22Rv1 (cell line): ENCODE measurements at regions not wholly inside any gene's neighbourhood (a gene's known extent, or its start where the extent isn't known, plus 50 kb on each side); places are given as distances from the start of the nearest gene placed in this dataset.

Source experiments
- ZFX ChIP-seq: fragments of 450-650 bp; IDR thresholded peaks from 2 replicates; pipeline ENCODE4 v1.6.1; 2017; ENCODE audit warnings: antibody characterized with exemption, borderline replicate concordance
- TF ChIP-seq, protein P1 (sequence below): fragments of 450-650 bp; IDR thresholded peaks from 2 replicates; pipeline ENCODE4 v1.5.1; 2017; ENCODE audit warnings: mild to moderate bottlenecking

DNA sequence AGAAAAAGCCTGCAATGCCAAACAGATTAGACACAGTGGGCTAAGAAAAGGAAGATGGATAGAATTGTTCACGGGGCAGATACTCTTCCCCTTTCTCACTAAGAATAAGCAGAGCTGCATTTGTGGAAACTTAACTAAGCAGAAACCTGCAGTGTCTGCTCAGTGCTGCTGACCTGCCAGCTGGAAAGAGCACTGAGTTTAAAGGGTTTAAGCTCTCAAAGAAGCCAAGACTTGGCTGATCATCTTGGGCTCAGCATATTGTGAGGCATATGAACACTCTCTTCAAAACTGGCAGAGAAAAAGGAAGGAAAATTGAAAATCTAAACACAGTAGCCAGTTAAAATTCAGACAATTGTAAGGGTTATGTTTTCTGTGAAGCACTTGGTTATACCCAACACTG is 711.1 kb upstream of the EPHA7 start:
- TF ChIP-seq, protein P1, sequence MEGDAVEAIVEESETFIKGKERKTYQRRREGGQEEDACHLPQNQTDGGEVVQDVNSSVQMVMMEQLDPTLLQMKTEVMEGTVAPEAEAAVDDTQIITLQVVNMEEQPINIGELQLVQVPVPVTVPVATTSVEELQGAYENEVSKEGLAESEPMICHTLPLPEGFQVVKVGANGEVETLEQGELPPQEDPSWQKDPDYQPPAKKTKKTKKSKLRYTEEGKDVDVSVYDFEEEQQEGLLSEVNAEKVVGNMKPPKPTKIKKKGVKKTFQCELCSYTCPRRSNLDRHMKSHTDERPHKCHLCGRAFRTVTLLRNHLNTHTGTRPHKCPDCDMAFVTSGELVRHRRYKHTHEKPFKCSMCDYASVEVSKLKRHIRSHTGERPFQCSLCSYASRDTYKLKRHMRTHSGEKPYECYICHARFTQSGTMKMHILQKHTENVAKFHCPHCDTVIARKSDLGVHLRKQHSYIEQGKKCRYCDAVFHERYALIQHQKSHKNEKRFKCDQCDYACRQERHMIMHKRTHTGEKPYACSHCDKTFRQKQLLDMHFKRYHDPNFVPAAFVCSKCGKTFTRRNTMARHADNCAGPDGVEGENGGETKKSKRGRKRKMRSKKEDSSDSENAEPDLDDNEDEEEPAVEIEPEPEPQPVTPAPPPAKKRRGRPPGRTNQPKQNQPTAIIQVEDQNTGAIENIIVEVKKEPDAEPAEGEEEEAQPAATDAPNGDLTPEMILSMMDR = no peak
- TF ChIP-seq ZFX = no peak
